ENCODE measurements at regions not wholly inside any gene's neighbourhood (a gene's known extent, or its start where the extent isn't known, plus 50 kb on each side); places are given as distances from the start of the nearest gene placed in this dataset.

GRCh38 chr2:183227176-183227575 lies 102.9 kb downstream of the NUP35 start:
- TF ChIP-seq POLR2A (IDR thresholded peaks at IDR 0.05) (no peak), CTCF (IDR thresholded peaks at IDR 0.05) (no peak)

All from Peyer's patch (tissue), 4 donors.